ENCODE measurements at regions not wholly inside any gene's neighbourhood (a gene's known extent, or its start where the extent isn't known, plus 50 kb on each side); places are given as distances from the start of the nearest gene placed in this dataset.

- TF ChIP-seq, protein P1, sequence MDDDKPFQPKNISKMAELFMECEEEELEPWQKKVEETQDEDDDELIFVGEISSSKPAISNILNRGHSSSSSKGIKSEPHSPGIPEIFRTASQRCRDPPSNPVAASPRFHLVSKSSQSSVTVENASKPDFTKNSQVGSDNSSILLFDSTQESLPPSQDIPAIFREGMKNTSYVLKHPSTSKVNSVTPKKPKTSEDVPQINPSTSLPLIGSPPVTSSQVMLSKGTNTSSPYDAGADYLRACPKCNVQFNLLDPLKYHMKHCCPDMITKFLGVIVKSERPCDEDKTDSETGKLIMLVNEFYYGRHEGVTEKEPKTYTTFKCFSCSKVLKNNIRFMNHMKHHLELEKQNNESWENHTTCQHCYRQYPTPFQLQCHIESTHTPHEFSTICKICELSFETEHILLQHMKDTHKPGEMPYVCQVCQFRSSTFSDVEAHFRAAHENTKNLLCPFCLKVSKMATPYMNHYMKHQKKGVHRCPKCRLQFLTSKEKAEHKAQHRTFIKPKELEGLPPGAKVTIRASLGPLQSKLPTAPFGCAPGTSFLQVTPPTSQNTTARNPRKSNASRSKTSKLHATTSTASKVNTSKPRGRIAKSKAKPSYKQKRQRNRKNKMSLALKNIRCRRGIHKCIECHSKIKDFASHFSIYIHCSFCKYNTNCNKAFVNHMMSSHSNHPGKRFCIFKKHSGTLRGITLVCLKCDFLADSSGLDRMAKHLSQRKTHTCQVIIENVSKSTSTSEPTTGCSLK (tag by site-specific recombination; IDR thresholded peaks at IDR 0.05): no peak
- TF ChIP-seq ZNF530 (tag by site-specific recombination; IDR thresholded peaks at IDR 0.05; ENCODE audit: low read depth) (no peak), REPIN1 (tag by site-specific recombination; IDR thresholded peaks at IDR 0.05; ENCODE audit: low read depth) (no peak), BCL6B (tag by site-specific recombination; IDR thresholded peaks at IDR 0.05) (no peak), ZNF311 (tag by site-specific recombination; IDR thresholded peaks at IDR 0.05; ENCODE audit: borderline replicate concordance) (no peak), ZNF785 (tag by site-specific recombination; IDR thresholded peaks at IDR 0.05) (no peak)
- TF ChIP-seq, protein P2, sequence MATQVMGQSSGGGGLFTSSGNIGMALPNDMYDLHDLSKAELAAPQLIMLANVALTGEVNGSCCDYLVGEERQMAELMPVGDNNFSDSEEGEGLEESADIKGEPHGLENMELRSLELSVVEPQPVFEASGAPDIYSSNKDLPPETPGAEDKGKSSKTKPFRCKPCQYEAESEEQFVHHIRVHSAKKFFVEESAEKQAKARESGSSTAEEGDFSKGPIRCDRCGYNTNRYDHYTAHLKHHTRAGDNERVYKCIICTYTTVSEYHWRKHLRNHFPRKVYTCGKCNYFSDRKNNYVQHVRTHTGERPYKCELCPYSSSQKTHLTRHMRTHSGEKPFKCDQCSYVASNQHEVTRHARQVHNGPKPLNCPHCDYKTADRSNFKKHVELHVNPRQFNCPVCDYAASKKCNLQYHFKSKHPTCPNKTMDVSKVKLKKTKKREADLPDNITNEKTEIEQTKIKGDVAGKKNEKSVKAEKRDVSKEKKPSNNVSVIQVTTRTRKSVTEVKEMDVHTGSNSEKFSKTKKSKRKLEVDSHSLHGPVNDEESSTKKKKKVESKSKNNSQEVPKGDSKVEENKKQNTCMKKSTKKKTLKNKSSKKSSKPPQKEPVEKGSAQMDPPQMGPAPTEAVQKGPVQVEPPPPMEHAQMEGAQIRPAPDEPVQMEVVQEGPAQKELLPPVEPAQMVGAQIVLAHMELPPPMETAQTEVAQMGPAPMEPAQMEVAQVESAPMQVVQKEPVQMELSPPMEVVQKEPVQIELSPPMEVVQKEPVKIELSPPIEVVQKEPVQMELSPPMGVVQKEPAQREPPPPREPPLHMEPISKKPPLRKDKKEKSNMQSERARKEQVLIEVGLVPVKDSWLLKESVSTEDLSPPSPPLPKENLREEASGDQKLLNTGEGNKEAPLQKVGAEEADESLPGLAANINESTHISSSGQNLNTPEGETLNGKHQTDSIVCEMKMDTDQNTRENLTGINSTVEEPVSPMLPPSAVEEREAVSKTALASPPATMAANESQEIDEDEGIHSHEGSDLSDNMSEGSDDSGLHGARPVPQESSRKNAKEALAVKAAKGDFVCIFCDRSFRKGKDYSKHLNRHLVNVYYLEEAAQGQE (tag by site-specific recombination; IDR thresholded peaks at IDR 0.05): no peak
Measured at GRCh38 chr9:23467276-23467675, 358.8 kb downstream of the ELAVL2 start (continued).

DNA sequence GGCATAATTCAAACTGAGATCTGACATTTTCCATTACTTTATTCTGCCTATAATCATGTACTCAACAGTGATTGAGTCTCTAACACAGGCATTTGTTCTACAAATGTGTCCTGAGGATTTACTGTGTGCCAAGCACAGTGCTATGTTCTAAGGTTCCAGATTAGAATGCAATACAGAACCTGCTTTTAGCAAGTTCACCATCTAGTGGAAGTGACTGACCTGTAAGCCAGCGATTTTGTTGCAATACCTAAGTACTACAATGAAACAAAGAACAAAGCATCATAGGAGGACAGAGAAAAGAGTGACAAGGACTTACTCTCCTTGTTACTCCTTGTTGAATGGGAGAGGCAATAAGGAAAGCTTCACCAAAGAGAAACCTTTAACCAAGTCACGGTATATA is 348.1 kb downstream of the ELAVL2 start:
- Histone ChIP-seq H3K9me3 (ENCODE audit: control insufficient read depth, insufficient read depth, low read depth, low read length) (no peaks in the 10 kb centered on the region), H3K4me3 (ENCODE audit: low read depth, low read length) (no peak overlapping the region), H3K27ac (ENCODE audit: extremely low read depth, low read depth, low read length) (no peak overlapping the region), H3K36me3 (ENCODE audit: control insufficient read depth in 2 of 2, insufficient read depth in 1 of 2, low read length in 2 of 2) (no peaks in the 10 kb centered on the region), H3K4me1 (ENCODE audit: control insufficient read depth, insufficient read depth, low read length) (no peaks in the 10 kb centered on the region)
- no peak for TF ChIP-seq SCRT1 (tag by site-specific recombination; IDR thresholded peaks at IDR 0.05; ENCODE audit: borderline replicate concordance)
- no peak for TF ChIP-seq ZBTB49 (tag by site-specific recombination; IDR thresholded peaks at IDR 0.05; ENCODE audit: low read depth)
- no peak for TF ChIP-seq SALL2 (tag by site-specific recombination; IDR thresholded peaks at IDR 0.05; ENCODE audit: borderline replicate concordance)
- TF ChIP-seq TCF7L2 (IDR thresholded peaks at IDR 0.05; ENCODE audit: borderline replicate concordance, low read depth, low read length): no peak
- TF ChIP-seq ZNF837 (tag by site-specific recombination; IDR thresholded peaks at IDR 0.05): no peak
- TF ChIP-seq SP3 (tag by site-specific recombination; IDR thresholded peaks at IDR 0.05): no peak
- no peak for TF ChIP-seq IKZF3 (tag by site-specific recombination; IDR thresholded peaks at IDR 0.05)
- no peak for TF ChIP-seq KLF10 (tag by site-specific recombination; IDR thresholded peaks at IDR 0.05)
- ChIA-PET POLR2A (no interaction called here), CTCF (interaction anchor here (0.5 kb wide), 1 partner anchor 1846 kb away, joined by 5 read pairs; no protein-coding TSS in a partner anchor)
